Aorta (tissue), 5 donors: ENCODE measurements at regions not wholly inside any gene's neighbourhood (a gene's known extent, or its start where the extent isn't known, plus 50 kb on each side); places are given as distances from the start of the nearest gene placed in this dataset.
A peak's percentile ranks its signal among the peaks of the same experiment; 100 is the strongest.

ENCODE experiments used
- ATAC-seq: fragments of 200-7000 bp; cut with Tn5 transposase; one replicate; pipeline ENCODE4 v1.9.1; 2022; ENCODE audit warnings: moderate library complexity; ENCODE audit not compliant: low FRiP score
- DNase-seq, 2 donors: peaks; one replicate each; pipeline ENCODE4 v3.0.0-alpha.2; 2020
- H3K27ac ChIP-seq, 2 donors: one replicate each; pipeline ENCODE4 v1.5.1; 2013; ENCODE audit warnings: low read length in 2 of 2, mild to moderate bottlenecking in 2 of 2, moderate library complexity in 2 of 2, control low read depth in 1 of 2, inconsistent platforms in 1 of 2, low read depth in 1 of 2
- H3K27me3 ChIP-seq, 2 donors: one replicate each; pipeline ENCODE4 v1.6.1; 2013; ENCODE audit warnings: control low read depth in 1 of 2, low read length in 1 of 2, mild to moderate bottlenecking in 1 of 2, moderate library complexity in 1 of 2; ENCODE audit not compliant: insufficient read depth in 2 of 2, control insufficient read depth in 1 of 2
- H3K36me3 ChIP-seq, 2 donors: one replicate each; pipeline ENCODE4 v1.6.1; 2013; ENCODE audit warnings: control low read depth in 1 of 2, low read length in 1 of 2, mild to moderate bottlenecking in 1 of 2; ENCODE audit not compliant: insufficient read depth in 2 of 2, control insufficient read depth in 1 of 2
- H3K4me1 ChIP-seq, 2 donors: one replicate each; pipeline ENCODE4 v1.6.1; 2013; ENCODE audit warnings: low read length in 2 of 2, control low read depth in 1 of 2, mild to moderate bottlenecking in 1 of 2, moderate library complexity in 1 of 2; ENCODE audit not compliant: insufficient read depth in 2 of 2, control insufficient read depth in 1 of 2
- H3K4me3 ChIP-seq, 2 donors: one replicate each; pipeline ENCODE4 v1.5.1; 2013; ENCODE audit warnings: low read length in 2 of 2, control low read depth in 1 of 2, mild to moderate bottlenecking in 1 of 2
- H3K9me3 ChIP-seq: one replicate; pipeline ENCODE4 v1.6.1; 2013; ENCODE audit warnings: mild to moderate bottlenecking, low read length; ENCODE audit not compliant: control insufficient read depth
- WGBS, 2 donors: extraction: QIAGEN DNeasy Blood & Tissue Kit; methylation state at CpG; one replicate each; pipeline ENCODE4 v1.1.7; 2013; 5-methylcytosine and 5-hydroxymethylcytosine counted together
- intact Hi-C, 2 donors: fragments of 100-400 bp; cut with DNase I; formaldehyde crosslinking; loops; one replicate each; pipeline versions ENCODE4 v1.14.2 to v1.15.0; 2022
- donor health status: healthy with polysubstance abuse.
- donor health status: Bipolar disorder and iron deficiency.
- donor health status: DM: no; HTN: no; CAD: no.
- donor health status: DM: no; HTN: no; CAD: no.
- donor health status: DM: yes; HTN: yes; CAD: no.

- Histone ChIP-seq H3K27me3 (no peaks in the 10 kb centered on the region), H3K9me3 (no peaks in the 10 kb centered on the region), H3K27ac (no peak overlapping the region), H3K4me3 (no peak overlapping the region), H3K36me3 (no peaks in the 10 kb centered on the region), H3K4me1 (no peaks in the 10 kb centered on the region)
- intact Hi-C loops = no loop called here
- DNase-seq = no peak
- 76 to 77% methylated on average over 3 of the region's 3 CpGs for WGBS, 2 donors
- no peak for ATAC-seq
Observed at GRCh38 chr13:99640260-99640659, 139.0 kb downstream of the TM9SF2 start.

- no peak for ATAC-seq
- no peaks in the 10 kb centered on the region for H3K4me1 ChIP-seq
- DNase-seq = no peak
- H3K36me3 ChIP-seq = no peaks in the 10 kb centered on the region
- 94 to 96% methylated on average over 4 of the region's 4 CpGs for WGBS, 2 donors
- H3K27me3 ChIP-seq = no peaks in the 10 kb centered on the region
- no peak overlapping the region for H3K4me3 ChIP-seq
- no peak overlapping the region for H3K27ac ChIP-seq
- H3K9me3 ChIP-seq = no peaks in the 10 kb centered on the region
- intact Hi-C loops = no loop called here
Observed at GRCh38 chr13:99639126-99639525, 137.9 kb downstream of the TM9SF2 start.

GRCh38 chr13:99636728-99637353 lies 135.6 kb downstream of the TM9SF2 start:
- H3K4me3 ChIP-seq = no peak overlapping the region
- peaks cover 0 to 2% of the 10 kb centered on the region in 2 donors for H3K4me1 ChIP-seq
- H3K36me3 ChIP-seq = no peaks in the 10 kb centered on the region
- no peaks in the 10 kb centered on the region for H3K9me3 ChIP-seq
- DNase-seq (no peak), ATAC-seq (no peak)
- intact Hi-C loops = no loop called here
- no peak overlapping the region for H3K27ac ChIP-seq
- no peaks in the 10 kb centered on the region for H3K27me3 ChIP-seq
- 94 to 96% methylated on average over 7 of the region's 7 CpGs for WGBS, 2 donors

GRCh38 chr13:99636306-99636705 lies 135.0 kb downstream of the TM9SF2 start:
- DNase-seq = no peak
- Histone ChIP-seq H3K36me3 (no peaks in the 10 kb centered on the region), H3K4me3 (no peak overlapping the region), H3K27ac (no peak overlapping the region), H3K27me3 (no peaks in the 10 kb centered on the region), H3K9me3 (no peaks in the 10 kb centered on the region), H3K4me1 (peaks cover 0 to 2% of the 10 kb centered on the region in 2 donors)
- no peak for ATAC-seq
- WGBS, 2 donors = 88 to 100% methylated on average over 1 of the region's 1 CpG
- intact Hi-C loops = no loop called here

GRCh38 chr13:99634672-99635071 lies 133.4 kb downstream of the TM9SF2 start:
- no peaks in the 10 kb centered on the region for H3K36me3 ChIP-seq
- H3K4me1 ChIP-seq = peaks cover 1 to 7% of the 10 kb centered on the region in 2 donors
- no peaks in the 10 kb centered on the region for H3K9me3 ChIP-seq
- no peak overlapping the region for H3K4me3 ChIP-seq
- ATAC-seq (no peak), DNase-seq (no peak)
- WGBS, 2 donors = 90 to 91% methylated on average over 7 of the region's 7 CpGs
- H3K27me3 ChIP-seq = no peaks in the 10 kb centered on the region
- no peak overlapping the region for H3K27ac ChIP-seq
- intact Hi-C loops = no loop called here

- DNase-seq (peak in 1 of 2 donors; percentile 61), ATAC-seq (peak; percentile 81)
- Histone ChIP-seq H3K4me3 (no peak overlapping the region), H3K4me1 (peaks cover 10 to 13% of the 10 kb centered on the region in 2 donors), H3K27me3 (no peaks in the 10 kb centered on the region), H3K9me3 (no peaks in the 10 kb centered on the region), H3K36me3 (no peaks in the 10 kb centered on the region), H3K27ac (no peak overlapping the region)
- intact Hi-C loops = no loop called here
- WGBS, 2 donors = 2 to 5% methylated on average over 3 of the region's 3 CpGs
Observed at GRCh38 chr13:99630269-99630898, 129.1 kb downstream of the TM9SF2 start.

GRCh38 chr13:99629641-99630040 lies 128.4 kb downstream of the TM9SF2 start:
- H3K4me1 ChIP-seq = peaks cover 10 to 13% of the 10 kb centered on the region in 2 donors
- no peaks in the 10 kb centered on the region for H3K36me3 ChIP-seq
- H3K27ac ChIP-seq = peak overlapping the region; percentile 7 to 20
- intact Hi-C loops = no loop called here
- WGBS, 2 donors = 97% methylated on average over 5 of the region's 5 CpGs
- H3K4me3 ChIP-seq = no peak overlapping the region
- ATAC-seq (no peak), DNase-seq (no peak)
- H3K27me3 ChIP-seq = no peaks in the 10 kb centered on the region
- no peaks in the 10 kb centered on the region for H3K9me3 ChIP-seq

GRCh38 chr13:99628442-99628841 lies 127.2 kb downstream of the TM9SF2 start:
- Histone ChIP-seq H3K4me3 (no peak overlapping the region), H3K27ac (no peak overlapping the region), H3K4me1 (peaks cover 10% of the 10 kb centered on the region in 2 donors), H3K36me3 (no peaks in the 10 kb centered on the region), H3K27me3 (no peaks in the 10 kb centered on the region), H3K9me3 (no peaks in the 10 kb centered on the region)
- DNase-seq (no peak), ATAC-seq (no peak)
- intact Hi-C loops = no loop called here

GRCh38 chr13:99626461-99627082 lies 125.3 kb downstream of the TM9SF2 start:
- intact Hi-C loops = no loop called here
- Histone ChIP-seq H3K36me3 (no peaks in the 10 kb centered on the region), H3K27ac (peak overlapping the region in 1 of 2 donors; percentile 42), H3K4me1 (peaks cover 10% of the 10 kb centered on the region in 2 donors), H3K4me3 (no peak overlapping the region), H3K9me3 (no peaks in the 10 kb centered on the region), H3K27me3 (no peaks in the 10 kb centered on the region)
- WGBS, 2 donors = 36 to 39% methylated on average over 8 of the region's 8 CpGs
- DNase-seq = no peak
- peak; percentile 74 for ATAC-seq
